NT2/D1 (cell line): ENCODE measurements at regions not wholly inside any gene's neighbourhood (a gene's known extent, or its start where the extent isn't known, plus 50 kb on each side); places are given as distances from the start of the nearest gene placed in this dataset.

Source experiments
- DNase-seq: peaks from one replicate; pipeline ENCODE4 v3.0.0-alpha.2; 2011; ENCODE audit warnings: low read depth, low spot score
- H3K27me3 ChIP-seq: 2 replicates; pipeline ENCODE4 v1.6.0; 2011; ENCODE audit warnings: mild to moderate bottlenecking; ENCODE audit not compliant: insufficient read length, insufficient read depth
- H3K36me3 ChIP-seq: 2 replicates; pipeline ENCODE4 v1.6.1; 2011; ENCODE audit warnings: mild to moderate bottlenecking, low read length, mixed read lengths; ENCODE audit not compliant: insufficient read depth, insufficient read length
- H3K4me1 ChIP-seq: 2 replicates; pipeline ENCODE4 v1.5.1; 2011; ENCODE audit not compliant: insufficient read depth, insufficient read length
- H3K4me3 ChIP-seq: 2 replicates; pipeline ENCODE4 v1.5.1; 2011; ENCODE audit warnings: low read depth; ENCODE audit not compliant: insufficient read length
- H3K9ac ChIP-seq: 2 replicates; pipeline ENCODE4 v1.6.0; 2011; ENCODE audit warnings: low read depth; ENCODE audit not compliant: insufficient read length
- H3K9me3 ChIP-seq: 2 replicates; pipeline ENCODE4 v1.5.1; 2011; ENCODE audit warnings: mild to moderate bottlenecking, low read length; ENCODE audit not compliant: insufficient read depth
- SUZ12 ChIP-seq: IDR thresholded peaks from 2 replicates; pipeline ENCODE4 v1.6.1; 2011; ENCODE audit not compliant: insufficient read length, insufficient read depth; ENCODE audit errors: extremely low read depth
- YY1 ChIP-seq: IDR thresholded peaks from 2 replicates; pipeline ENCODE4 v1.6.1; 2011; ENCODE audit not compliant: insufficient read length, insufficient read depth
- ZNF274 ChIP-seq: IDR thresholded peaks from 2 replicates; pipeline ENCODE4 v1.6.1; 2011; ENCODE audit warnings: mild to moderate bottlenecking, low read depth, low read length

- Histone ChIP-seq H3K27me3 (no peaks in the 10 kb centered on the region), H3K4me3 (no peak overlapping the region), H3K9me3 (no peaks in the 10 kb centered on the region; the same call in 1 of the 2 replicates), H3K36me3 (no peaks in the 10 kb centered on the region), H3K9ac (no peak overlapping the region), H3K4me1 (no peaks in the 10 kb centered on the region)
- no peak for DNase-seq
- TF ChIP-seq YY1: no peak
- TF ChIP-seq SUZ12: no peak
These were observed 73.9 kb downstream of the TEX29 start for GRCh38 chr13:111394211-111394922.

GRCh38 chr13:111395511-111396393 is 75.3 kb downstream of the TEX29 start:
- DNase-seq: no peak
- Histone ChIP-seq H3K27me3 (no peaks in the 10 kb centered on the region), H3K9ac (no peak overlapping the region), H3K9me3 (no peaks in the 10 kb centered on the region; the same call in 1 of the 2 replicates), H3K4me3 (no peak overlapping the region), H3K36me3 (no peaks in the 10 kb centered on the region), H3K4me1 (no peaks in the 10 kb centered on the region)
- TF ChIP-seq SUZ12: no peak
- TF ChIP-seq ZNF274: no peak
- no peak for TF ChIP-seq YY1

DNA sequence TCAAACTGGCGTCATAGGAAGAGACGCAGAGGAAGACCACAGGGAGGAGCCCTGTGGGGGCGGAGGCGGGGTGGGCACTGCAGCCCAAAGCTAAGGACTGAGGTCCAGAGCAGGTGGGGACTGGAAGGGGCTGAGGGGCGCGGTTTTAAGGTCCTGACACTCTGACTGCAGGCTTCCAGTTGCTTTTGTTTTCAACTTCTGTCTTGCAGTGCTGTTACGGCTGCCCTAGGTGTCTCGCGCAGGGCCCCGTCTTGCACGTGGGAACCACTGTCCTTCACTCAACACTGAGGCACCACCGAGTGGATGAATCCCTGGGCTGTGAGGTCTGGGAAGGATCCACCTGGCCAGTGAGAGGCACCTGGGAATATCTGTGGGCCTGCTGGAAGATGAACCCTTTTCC is 76.0 kb downstream of the TEX29 start:
- DNase-seq: no peak
- H3K9me3 ChIP-seq: no peaks in the 10 kb centered on the region; the same call in 1 of the 2 replicates
- no peaks in the 10 kb centered on the region for H3K4me1 ChIP-seq
- TF ChIP-seq ZNF274 (no peak), YY1 (no peak), SUZ12 (no peak)
- no peak overlapping the region for H3K9ac ChIP-seq
- no peaks in the 10 kb centered on the region for H3K36me3 ChIP-seq
- no peak overlapping the region for H3K4me3 ChIP-seq
- no peaks in the 10 kb centered on the region for H3K27me3 ChIP-seq

- Histone ChIP-seq H3K4me3 (no peak overlapping the region), H3K9me3 (no peaks in the 10 kb centered on the region; the same call in 1 of the 2 replicates), H3K27me3 (no peaks in the 10 kb centered on the region), H3K4me1 (no peaks in the 10 kb centered on the region), H3K9ac (no peak overlapping the region), H3K36me3 (no peaks in the 10 kb centered on the region)
- TF ChIP-seq SUZ12 (no peak), YY1 (no peak), ZNF274 (no peak)
- DNase-seq: no peak
These were observed 76.9 kb downstream of the TEX29 start for GRCh38 chr13:111397202-111397880.

DNA sequence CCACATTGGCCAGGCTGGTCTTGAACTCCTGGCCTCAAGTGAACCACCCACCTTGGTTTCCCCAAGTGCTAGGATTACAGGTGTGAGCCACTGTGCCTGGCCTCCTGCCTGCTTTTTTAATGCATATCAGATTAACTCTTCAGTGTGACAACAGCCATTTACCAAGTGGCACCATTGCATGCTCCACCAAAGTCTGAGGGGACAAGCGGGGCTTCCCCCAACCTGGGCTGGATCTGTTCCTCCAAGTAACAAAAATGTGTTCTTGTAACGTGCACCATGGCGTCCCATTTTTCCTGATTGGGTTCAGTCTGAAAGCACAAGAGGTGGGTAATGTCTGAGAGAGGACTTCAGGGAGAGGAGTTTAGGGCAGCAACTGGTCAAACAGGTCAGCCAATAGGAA is 77.8 kb downstream of the TEX29 start:
- no peak for TF ChIP-seq ZNF274
- no peak for TF ChIP-seq YY1
- DNase-seq: no peak
- Histone ChIP-seq H3K9me3 (no peaks in the 10 kb centered on the region; the same call in 1 of the 2 replicates), H3K9ac (no peak overlapping the region), H3K36me3 (no peaks in the 10 kb centered on the region), H3K27me3 (no peaks in the 10 kb centered on the region), H3K4me3 (no peak overlapping the region), H3K4me1 (no peaks in the 10 kb centered on the region)

GRCh38 chr13:111398715-111399299 is 78.4 kb downstream of the TEX29 start:
- H3K9ac ChIP-seq: no peak overlapping the region
- no peaks in the 10 kb centered on the region; the same call in 1 of the 2 replicates for H3K9me3 ChIP-seq
- H3K36me3 ChIP-seq: no peaks in the 10 kb centered on the region
- no peaks in the 10 kb centered on the region for H3K27me3 ChIP-seq
- no peak for DNase-seq
- no peak overlapping the region for H3K4me3 ChIP-seq
- TF ChIP-seq ZNF274 (no peak), YY1 (no peak), SUZ12 (no peak)
- H3K4me1 ChIP-seq: peaks cover under 1% of the 10 kb centered on the region

DNA sequence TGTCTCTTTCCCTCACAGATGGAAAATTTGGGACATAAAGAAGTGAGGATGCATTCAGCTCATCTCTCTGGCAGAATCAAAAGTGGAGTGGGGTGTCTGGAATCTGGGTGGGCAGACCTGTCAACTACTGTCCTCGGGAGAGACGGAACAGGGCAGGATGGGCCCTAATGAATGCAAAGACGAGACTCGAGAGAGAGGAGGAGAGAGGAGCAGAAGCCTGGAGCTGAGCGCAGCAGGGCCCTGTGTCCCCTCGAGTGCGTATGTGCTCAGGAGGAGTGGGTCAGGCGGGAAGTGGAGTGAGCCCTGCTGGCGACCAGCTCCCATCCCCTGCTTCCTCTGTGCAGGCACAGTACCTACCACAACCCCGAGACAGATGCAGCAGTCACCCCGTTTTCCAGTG is 78.9 kb downstream of the TEX29 start:
- no peak for DNase-seq
- Histone ChIP-seq H3K27me3 (no peaks in the 10 kb centered on the region), H3K4me3 (no peak overlapping the region)

More for the DNA sequence above, 78.9 kb downstream of the TEX29 start:
- peaks cover 2% of the 10 kb centered on the region for H3K4me1 ChIP-seq
- no peaks in the 10 kb centered on the region; the same call in 1 of the 2 replicates for H3K9me3 ChIP-seq
- TF ChIP-seq YY1 (no peak), SUZ12 (no peak), ZNF274 (no peak)
- H3K9ac ChIP-seq: no peak overlapping the region
- no peaks in the 10 kb centered on the region for H3K36me3 ChIP-seq
